IMR-90 (cell line): ENCODE measurements at regions not wholly inside any gene's neighbourhood (a gene's known extent, or its start where the extent isn't known, plus 50 kb on each side); places are given as distances from the start of the nearest gene placed in this dataset.

Experiments used
- ATAC-seq: fragments of 200-7000 bp; cut with Tn5 transposase; 2 replicates; pipeline ENCODE4 v1.9.1; 2020; ENCODE audit warnings: low read depth, mild to moderate bottlenecking, moderate library complexity
- BruUV-seq: library from RNA; stranded (reverse); fragments of 400-500 nt; replicated peaks from 2 replicates; lab custom pipeline; 2021; lab: Mats Ljungman, UMichigan
- CTCF ChIA-PET: fragments of 300-600 bp; formaldehyde crosslinking; extraction: SDS; loops from one replicate; lab custom pipeline; 2021; ENCODE audit warnings: antibody characterized with exemption; lab: Yijun Ruan, JAX
- POLR2A ChIA-PET: fragments of 300-600 bp; sonication (Branson Sonifier 250); formaldehyde crosslinking; loops from one replicate; lab custom pipeline; 2022; ENCODE audit warnings: antibody characterized with exemption; ENCODE audit not compliant: unreplicated experiment; lab: Charles Lee
- DNase-seq: peaks from one replicate; pipeline ENCODE4 v3.0.0; 2013
- H2AFZ ChIP-seq: replicated peaks from 2 replicates; pipeline ENCODE3; 2013; ENCODE audit warnings: low read length, mild to moderate bottlenecking; ENCODE audit not compliant: poor library complexity
- H2AK5ac ChIP-seq: 2 replicates; pipeline ENCODE4 v1.6.1; 2013; ENCODE audit warnings: low read depth, low read length, inconsistent platforms
- H2AK9ac ChIP-seq: replicated peaks from 2 replicates; pipeline ENCODE3; 2013; ENCODE audit warnings: mild to moderate bottlenecking, low read depth, low read length, moderate library complexity; ENCODE audit not compliant: poor library complexity
- H2BK120ac ChIP-seq: 2 replicates; pipeline ENCODE4 v1.6.1; 2013; ENCODE audit warnings: low read depth, low read length, inconsistent platforms
- H2BK15ac ChIP-seq: 3 replicates; pipeline ENCODE4 v1.6.1; 2013; ENCODE audit warnings: low read depth, low read length, inconsistent platforms
- H2BK20ac ChIP-seq: 2 replicates; pipeline ENCODE4 v1.6.1; 2013; ENCODE audit warnings: low read depth, mild to moderate bottlenecking, inconsistent platforms, low read length, moderate library complexity
- H2BK5ac ChIP-seq: 2 replicates; pipeline ENCODE4 v1.6.1; 2013; ENCODE audit warnings: mild to moderate bottlenecking, low read depth, low read length, inconsistent platforms; ENCODE audit not compliant: poor library complexity, severe bottlenecking
- H3K14ac ChIP-seq: replicated peaks from 2 replicates; pipeline ENCODE4 v1.6.1; 2013; ENCODE audit warnings: low read depth, low read length, inconsistent platforms
- H3K18ac ChIP-seq: 2 replicates; pipeline ENCODE4 v1.6.1; 2013; ENCODE audit warnings: low read depth, low read length, control low read depth
- H3K23ac ChIP-seq: 2 replicates; pipeline ENCODE4 v1.6.1; 2013; ENCODE audit warnings: low read depth, low read length, inconsistent platforms
- H3K27ac ChIP-seq: 2 replicates; pipeline ENCODE4 v1.5.1; 2013; ENCODE audit warnings: mild to moderate bottlenecking, control low read depth, low read length; ENCODE audit not compliant: insufficient read depth
- H3K27me3 ChIP-seq: 2 replicates; pipeline ENCODE4 v1.6.1; 2013; ENCODE audit warnings: low read length; ENCODE audit not compliant: control insufficient read depth, insufficient read depth
- H3K36me3 ChIP-seq: 2 replicates; pipeline ENCODE4 v1.6.1; 2013; ENCODE audit warnings: low read length, mixed read lengths; ENCODE audit not compliant: control insufficient read depth, insufficient read depth
- H3K4ac ChIP-seq: 2 replicates; pipeline ENCODE4 v1.6.1; 2013; ENCODE audit warnings: low read depth, low read length, inconsistent platforms
- H3K4me1 ChIP-seq: 2 replicates; pipeline ENCODE4 v1.6.1; 2013; ENCODE audit warnings: low read length, mixed read lengths; ENCODE audit not compliant: control insufficient read depth, insufficient read depth
- H3K4me2 ChIP-seq: 2 replicates; pipeline ENCODE4 v1.6.1; 2013; ENCODE audit warnings: low read depth, mild to moderate bottlenecking, control low read depth, low read length, moderate library complexity
- H3K4me3 ChIP-seq: 2 replicates; pipeline ENCODE4 v1.5.1; 2013; ENCODE audit warnings: low read depth, mild to moderate bottlenecking, control low read depth, low read length, moderate library complexity; ENCODE audit not compliant: insufficient read depth
- H3K56ac ChIP-seq: 2 replicates; pipeline ENCODE4 v1.6.1; 2013; ENCODE audit warnings: low read length, inconsistent platforms; ENCODE audit not compliant: insufficient read depth; ENCODE audit errors: extremely low read depth
- H3K79me1 ChIP-seq, 2 experiments: 2 replicates each; pipeline ENCODE4 v1.6.1; 2013; ENCODE audit warnings: low read length in 2 of 2, inconsistent platforms in 1 of 2, low read depth in 1 of 2
- H3K9ac ChIP-seq: 2 replicates; pipeline ENCODE4 v1.6.1; 2013; ENCODE audit warnings: low read depth, low read length, control low read depth
- H3K9me1 ChIP-seq: 2 replicates; pipeline ENCODE4 v1.6.1; 2013; ENCODE audit warnings: low read length, inconsistent platforms; ENCODE audit not compliant: insufficient read depth
- H3K9me3 ChIP-seq: 2 replicates; pipeline ENCODE4 v1.6.1; 2013; ENCODE audit warnings: low read length; ENCODE audit not compliant: control insufficient read depth, insufficient read depth
- H4K20me1 ChIP-seq: 2 replicates; pipeline ENCODE4 v1.6.1; 2013; ENCODE audit warnings: low read length, inconsistent platforms; ENCODE audit not compliant: insufficient read depth
- H4K5ac ChIP-seq: 2 replicates; pipeline ENCODE4 v1.6.1; 2013; ENCODE audit warnings: mild to moderate bottlenecking, low read depth, low read length, control low read depth
- H4K8ac ChIP-seq, 2 experiments: 2 replicates each; pipeline ENCODE4 v1.6.1; 2013; ENCODE audit warnings: low read depth in 2 of 2, low read length in 2 of 2, control low read depth in 1 of 2, inconsistent platforms in 1 of 2
- H4K91ac ChIP-seq: 2 replicates; pipeline ENCODE4 v1.6.1; 2013; ENCODE audit warnings: low read depth, low read length, inconsistent platforms; ENCODE audit not compliant: insufficient read depth
- BHLHE40 ChIP-seq: fragments of 150-350 bp; IDR thresholded peaks from 2 replicates; pipeline ENCODE4 v1.6.1; 2016; ENCODE audit warnings: mild to moderate bottlenecking, low read depth, low read length
- CEBPB ChIP-seq: IDR thresholded peaks from 2 replicates; pipeline ENCODE4 v1.6.1; 2012; ENCODE audit warnings: low read depth, low read length, improper control_type of control experiment
- CHD1 ChIP-seq: IDR thresholded peaks from 2 replicates; pipeline ENCODE4 v1.6.1; 2012; ENCODE audit warnings: low read depth, low read length, improper control_type of control experiment
- CTCF ChIP-seq: conservative IDR thresholded peaks from 2 replicates; pipeline ENCODE4 v1.5.1; 2012; ENCODE audit warnings: mild to moderate bottlenecking, low read depth, low read length, improper control_type of control experiment
- ELK1 ChIP-seq: fragments of 150-350 bp; IDR thresholded peaks from 2 replicates; pipeline ENCODE4 v1.6.1; 2016; ENCODE audit warnings: low read depth, mild to moderate bottlenecking, low read length, moderate library complexity, borderline replicate concordance
- FOS ChIP-seq: fragments of 150-350 bp; IDR thresholded peaks from 2 replicates; pipeline ENCODE4 v1.6.1; 2016; ENCODE audit warnings: low read depth, low read length
- MAFK ChIP-seq: IDR thresholded peaks from 2 replicates; pipeline ENCODE4 v1.6.1; 2012; ENCODE audit warnings: low read depth, low read length, improper control_type of control experiment
- MAZ ChIP-seq: IDR thresholded peaks from 2 replicates; pipeline ENCODE4 v1.6.1; 2012; ENCODE audit warnings: low read depth, mild to moderate bottlenecking, low read length, improper control_type of control experiment, moderate library complexity, borderline replicate concordance
- MXI1 ChIP-seq: IDR thresholded peaks from 2 replicates; pipeline ENCODE4 v1.6.1; 2012; ENCODE audit warnings: low read depth, mild to moderate bottlenecking, low read length, moderate library complexity, borderline replicate concordance
- NFE2L2 ChIP-seq: fragments of 150-350 bp; IDR thresholded peaks from 2 replicates; pipeline ENCODE4 v1.6.1; 2016; ENCODE audit warnings: low read depth, mild to moderate bottlenecking, low read length
- POLR2A ChIP-seq: IDR thresholded peaks from 2 replicates; pipeline ENCODE4 v1.6.1; 2012; ENCODE audit warnings: mild to moderate bottlenecking, low read depth, low read length
- RAD21 ChIP-seq: IDR thresholded peaks from 2 replicates; pipeline ENCODE4 v1.6.1; 2012; ENCODE audit warnings: low read length, improper control_type of control experiment
- RCOR1 ChIP-seq: IDR thresholded peaks from 2 replicates; pipeline ENCODE4 v1.6.1; 2012; ENCODE audit warnings: mild to moderate bottlenecking, low read length, improper control_type of control experiment; ENCODE audit not compliant: insufficient replicate concordance
- RFX5 ChIP-seq: IDR thresholded peaks from 2 replicates; pipeline ENCODE4 v1.8.0; 2012; ENCODE audit warnings: low read depth, mild to moderate bottlenecking, low read length, moderate library complexity
- SMC3 ChIP-seq: fragments of 150-350 bp; IDR thresholded peaks from 2 replicates; pipeline ENCODE4 v1.6.1; 2016; ENCODE audit warnings: low read depth, mild to moderate bottlenecking, antibody characterized with exemption, low read length, moderate library complexity
- USF2 ChIP-seq: fragments of 150-350 bp; IDR thresholded peaks from 2 replicates; pipeline ENCODE4 v1.6.1; 2017; ENCODE audit warnings: mild to moderate bottlenecking, antibody characterized with exemption, low read length, low read depth
- WGBS, 2 experiments: methylation state at CpG; one replicate each; pipeline versions ENCODE4 v1.1.5 to v1.1.7; 2013; ENCODE audit warnings: missing lambda C conversion rate in 2 of 2; ENCODE audit not compliant: insufficient read length in 1 of 2; ENCODE audit errors: extremely low coverage in 2 of 2; 5-methylcytosine and 5-hydroxymethylcytosine counted together
- dilution Hi-C: fragments of 300-500 bp; cut with HindIII; formaldehyde crosslinking; loops from one replicate; pipeline ENCODE4 v1.14.3; 2018; ENCODE audit warnings: low sequenced_read_pairs; ENCODE audit not compliant: unreplicated experiment
- in situ Hi-C: fragments of 300-500 bp; cut with MboI; formaldehyde crosslinking; loops from 3 replicates; pipeline ENCODE4 v1.14.3; 2019; ENCODE audit warnings: low sequenced_read_pairs, inconsistent platforms, mixed read lengths
- intact Hi-C: fragments of 100-400 bp; cut with micrococcal nuclease; formaldehyde crosslinking; loops from 2 replicates; pipeline ENCODE4 v1.10.0; 2022

GRCh38 chr2:34387536-34387935, 788.4 kb upstream of the FAM98A start:
- Histone ChIP-seq H3K18ac (no peak overlapping the region), H2BK15ac (no peak overlapping the region), H3K27ac (no peak overlapping the region), H3K4me1 (no peaks in the 10 kb centered on the region), H2BK5ac (no peak overlapping the region), H4K5ac (no peak overlapping the region), H3K9me1 (no peaks in the 10 kb centered on the region), H4K20me1 (no peaks in the 10 kb centered on the region), H2AK5ac (no peak overlapping the region), H3K27me3 (no peaks in the 10 kb centered on the region), H3K14ac (no peak overlapping the region), H3K4ac (no peak overlapping the region), H2BK20ac (no peak overlapping the region), H2AFZ (no peak overlapping the region), H3K36me3 (no peaks in the 10 kb centered on the region), H4K8ac (no peak overlapping the region), H3K4me2 (no peak overlapping the region), H3K79me1 (no peaks in the 10 kb centered on the region), H2BK120ac (no peak overlapping the region), H3K23ac (no peak overlapping the region), H2AK9ac (no peak overlapping the region), H4K91ac (no peak overlapping the region), H3K9me3 (peaks cover 7% of the 10 kb centered on the region; the same call in 1 of the 2 replicates), H3K4me3 (no peak overlapping the region), H3K56ac (no peak overlapping the region), H3K9ac (no peak overlapping the region)
- CTCF ChIA-PET = no interaction called here
- dilution Hi-C loops = no loop called here
- no peak for DNase-seq
- no peak for TF ChIP-seq SMC3
- no peak for TF ChIP-seq CTCF
- no peak for TF ChIP-seq RFX5
- no peak for TF ChIP-seq MXI1
- no peak for TF ChIP-seq BHLHE40
- no peak for TF ChIP-seq RAD21
- TF ChIP-seq RCOR1 = no peak
- no peak for TF ChIP-seq USF2
- TF ChIP-seq MAZ = no peak
- TF ChIP-seq FOS = no peak
- no peak for TF ChIP-seq CHD1
- no peak for TF ChIP-seq MAFK
- no peak for TF ChIP-seq NFE2L2
- no peak for TF ChIP-seq CEBPB
- no peak for TF ChIP-seq POLR2A
- no peak for TF ChIP-seq ELK1
- POLR2A ChIA-PET = no interaction called here
- in situ Hi-C loops = no loop called here
- no peak for ATAC-seq
- no CpG with 5 or more reads among the region's 3 CpGs for WGBS, 2 experiments
- BruUV-seq = no TSS peak
- intact Hi-C loops = no loop called here
